ENCODE measurements at regions not wholly inside any gene's neighbourhood (a gene's known extent, or its start where the extent isn't known, plus 50 kb on each side); places are given as distances from the start of the nearest gene placed in this dataset.

- TF ChIP-seq ZBTB44 (tag by site-specific recombination; IDR thresholded peaks at IDR 0.05): no peak
- no peak for TF ChIP-seq ZNF214 (tag by site-specific recombination; IDR thresholded peaks at IDR 0.05; ENCODE audit: borderline replicate concordance)
- TF ChIP-seq ZNF350 (tag by site-specific recombination; IDR thresholded peaks at IDR 0.05): no peak
- no peak for TF ChIP-seq ZNF202 (tag by site-specific recombination; IDR thresholded peaks at IDR 0.05; ENCODE audit: borderline replicate concordance)
- no peak for TF ChIP-seq ZNF155 (tag by site-specific recombination; IDR thresholded peaks at IDR 0.05)
- TF ChIP-seq ZNF777 (tag by site-specific recombination; IDR thresholded peaks at IDR 0.05; ENCODE audit: borderline replicate concordance): no peak
- no peak for TF ChIP-seq ZNF121 (tag by site-specific recombination; IDR thresholded peaks at IDR 0.05)
- no peak for TF ChIP-seq ZNF398 (tag by site-specific recombination; IDR thresholded peaks at IDR 0.05)
- no peak for TF ChIP-seq KLF10 (tag by site-specific recombination; IDR thresholded peaks at IDR 0.05)
- TF ChIP-seq ZNF544 (tag by site-specific recombination; IDR thresholded peaks at IDR 0.05): no peak
- TF ChIP-seq ZNF621 (tag by site-specific recombination; IDR thresholded peaks at IDR 0.05): no peak
- TF ChIP-seq SALL2 (tag by site-specific recombination; IDR thresholded peaks at IDR 0.05; ENCODE audit: borderline replicate concordance): no peak
- no peak for TF ChIP-seq SP7 (tag by site-specific recombination; IDR thresholded peaks at IDR 0.05)
- CTCF ChIA-PET: interaction anchor here (0.6 kb wide), 1 partner anchor 12 kb away, joined by 5 read pairs; no protein-coding TSS in a partner anchor
- Histone ChIP-seq H3K9me3 (ENCODE audit: control insufficient read depth, insufficient read depth, low read depth, low read length) (no peaks in the 10 kb centered on the region), H3K27ac (ENCODE audit: extremely low read depth, low read depth, low read length) (no peak overlapping the region), H3K36me3 (ENCODE audit: control insufficient read depth in 2 of 2, insufficient read depth in 1 of 2, low read length in 2 of 2) (no peaks in the 10 kb centered on the region), H3K4me3 (ENCODE audit: low read depth, low read length) (no peak overlapping the region), H3K4me1 (ENCODE audit: control insufficient read depth, insufficient read depth, low read length) (no peaks in the 10 kb centered on the region)
- POLR2A ChIA-PET: no interaction called here
These were observed 204.9 kb upstream of the CTNND2 start for GRCh38 chr5:12109075-12109688.

GRCh38 chr5:12102151-12102550 lies 197.9 kb upstream of the CTNND2 start:
- Histone ChIP-seq H3K27ac (ENCODE audit: extremely low read depth, low read depth, low read length) (no peak overlapping the region), H3K4me3 (ENCODE audit: low read depth, low read length) (no peak overlapping the region), H3K4me1 (ENCODE audit: control insufficient read depth, insufficient read depth, low read length) (no peaks in the 10 kb centered on the region), H3K9me3 (ENCODE audit: control insufficient read depth, insufficient read depth, low read depth, low read length) (no peaks in the 10 kb centered on the region), H3K36me3 (ENCODE audit: control insufficient read depth in 2 of 2, insufficient read depth in 1 of 2, low read length in 2 of 2) (no peaks in the 10 kb centered on the region)
- CTCF ChIA-PET: interaction anchor here (0.6 kb wide), 1 partner anchor 46 kb away, joined by 3 read pairs; no protein-coding TSS in a partner anchor
- POLR2A ChIA-PET: no interaction called here
- TF ChIP-seq ZNF404 (tag by site-specific recombination; IDR thresholded peaks at IDR 0.05) (no peak), ZNF37A (tag by site-specific recombination; IDR thresholded peaks at IDR 0.05) (no peak), ZNF174 (tag by site-specific recombination; IDR thresholded peaks at IDR 0.05) (no peak), ZNF544 (tag by site-specific recombination; IDR thresholded peaks at IDR 0.05) (no peak), ZNF791 (tag by site-specific recombination; IDR thresholded peaks at IDR 0.05) (no peak), ZNF529 (tag by site-specific recombination; IDR thresholded peaks at IDR 0.05; ENCODE audit: insufficient replicate concordance) (no peak), ZNF394 (tag by site-specific recombination; IDR thresholded peaks at IDR 0.05; ENCODE audit: borderline replicate concordance) (no peak), ZNF624 (tag by site-specific recombination; IDR thresholded peaks at IDR 0.05) (no peak), ZNF837 (tag by site-specific recombination; IDR thresholded peaks at IDR 0.05) (no peak)
